Central memory CD8-positive, alpha-beta T cell (primary cell): ENCODE measurements at regions not wholly inside any gene's neighbourhood (a gene's known extent, or its start where the extent isn't known, plus 50 kb on each side); places are given as distances from the start of the nearest gene placed in this dataset.

Experiments
- ATAC-seq: fragments of 150-1000 bp; cut with Tn5 transposase; replicated peaks from 2 replicates; pipeline ENCODE4 v1.10.0; 2022; ENCODE audit warnings: mild to moderate bottlenecking, moderate FRiP score, moderate number of reproducible peaks; ENCODE audit not compliant: poor library complexity, severe bottlenecking; ENCODE audit errors: extremely low read depth
- DNase-seq, 2 donors: peaks; one replicate each; pipeline ENCODE4 v3.0.0; 2021; ENCODE audit warnings: low spot score in 2 of 2
- H3K27ac Mint-ChIP-seq: one replicate; pipeline ENCODE4 v1.8.0; 2022; ENCODE audit warnings: low read depth, mild to moderate bottlenecking, moderate library complexity, mixed read lengths
- H3K27me3 Mint-ChIP-seq: one replicate; pipeline ENCODE4 v1.8.0; 2022; ENCODE audit warnings: mixed read lengths
- H3K36me3 Mint-ChIP-seq: one replicate; pipeline ENCODE4 v1.8.0; 2022; ENCODE audit warnings: mild to moderate bottlenecking, moderate library complexity, mixed read lengths; ENCODE audit not compliant: insufficient read depth
- H3K4me1 Mint-ChIP-seq: one replicate; pipeline ENCODE4 v1.8.0; 2022; ENCODE audit warnings: mixed read lengths
- H3K4me3 Mint-ChIP-seq: one replicate; pipeline ENCODE4 v1.8.0; 2022; ENCODE audit warnings: mild to moderate bottlenecking, moderate library complexity, mixed read lengths
- H3K9me3 Mint-ChIP-seq: one replicate; pipeline ENCODE4 v1.8.0; 2022; ENCODE audit warnings: mixed read lengths

DNA sequence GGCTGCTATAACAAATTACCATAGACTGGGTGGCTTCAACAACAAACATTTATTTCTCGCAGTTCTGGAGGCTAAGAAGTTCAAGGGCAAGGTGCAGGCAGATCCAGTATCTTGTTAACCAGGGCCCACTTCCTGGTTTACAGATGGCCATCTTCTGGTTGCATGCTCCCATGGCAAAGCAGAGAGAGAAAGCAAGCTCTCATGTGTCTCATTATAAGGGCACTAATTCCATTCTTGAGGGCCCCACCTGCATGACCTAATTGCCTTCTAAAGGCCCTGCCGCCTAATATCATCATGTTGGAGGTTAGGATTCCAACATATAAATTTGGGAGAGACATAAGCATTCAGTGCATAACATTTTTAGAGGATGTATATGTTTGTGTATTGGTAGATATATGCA is 280.1 kb upstream of the TMPO start:
- no peaks in the 10 kb centered on the region for H3K36me3 Mint-ChIP-seq
- no peaks in the 10 kb centered on the region for H3K9me3 Mint-ChIP-seq
- peaks cover 19% of the 10 kb centered on the region for H3K27me3 Mint-ChIP-seq
- H3K4me1 Mint-ChIP-seq = no peaks in the 10 kb centered on the region
- no peak for ATAC-seq
- DNase-seq = no peak
- H3K4me3 Mint-ChIP-seq = no peak overlapping the region
- H3K27ac Mint-ChIP-seq = no peak overlapping the region

DNA sequence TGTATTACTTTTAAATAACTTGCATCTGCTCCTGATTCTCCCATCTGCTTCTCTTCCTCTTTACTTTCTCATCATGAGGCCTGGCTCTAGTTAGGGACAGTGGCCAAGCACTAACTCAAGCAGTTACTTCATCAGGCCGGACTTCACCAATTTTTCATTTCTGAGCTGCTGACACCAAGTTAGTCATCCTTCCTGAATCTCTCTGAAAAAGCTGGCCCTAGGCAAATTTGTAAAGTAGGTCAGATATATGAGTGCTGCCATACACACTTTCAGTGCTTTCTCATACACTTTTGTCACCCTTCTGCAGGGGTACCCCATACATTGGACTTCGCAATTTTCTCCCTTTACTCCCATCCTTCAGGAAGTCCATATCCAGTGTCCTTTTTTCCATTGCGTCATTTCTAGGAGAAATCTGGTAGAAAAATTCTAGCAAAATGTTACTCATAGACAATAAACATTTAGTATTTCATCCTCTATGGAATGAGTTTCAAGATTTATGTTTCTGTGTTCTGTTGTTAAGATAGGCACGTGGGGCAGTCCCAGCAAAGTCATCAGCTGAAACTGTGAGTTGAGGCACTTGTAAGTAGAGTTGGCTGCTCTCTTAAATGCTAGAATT is 276.8 kb upstream of the TMPO start:
- Mint-ChIP-seq H3K4me1 (no peaks in the 10 kb centered on the region), H3K9me3 (no peaks in the 10 kb centered on the region), H3K36me3 (no peaks in the 10 kb centered on the region), H3K4me3 (no peak overlapping the region), H3K27ac (no peak overlapping the region), H3K27me3 (peaks cover 19% of the 10 kb centered on the region)
- DNase-seq = no peak
- no peak for ATAC-seq

DNA sequence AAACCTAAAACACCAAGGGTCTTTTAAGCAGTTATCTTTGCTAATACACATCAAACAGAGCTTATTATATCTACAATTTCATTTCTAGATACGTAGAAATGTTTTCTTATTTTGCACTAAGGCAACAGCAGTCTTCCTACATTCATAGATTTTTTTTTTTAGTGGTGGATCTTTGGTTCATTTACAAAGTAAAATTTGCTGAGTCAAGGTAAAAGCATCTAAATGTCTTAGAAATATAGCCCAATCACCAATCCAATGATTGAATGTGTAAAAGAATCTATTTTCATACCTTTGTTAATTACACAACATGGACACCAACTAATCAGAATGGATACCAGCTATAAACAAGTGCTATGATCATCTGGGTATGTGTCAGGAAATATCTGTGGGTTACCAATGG is 272.2 kb upstream of the TMPO start:
- ATAC-seq = no peak
- DNase-seq = no peak
- no peak overlapping the region for H3K27ac Mint-ChIP-seq
- H3K4me3 Mint-ChIP-seq = no peak overlapping the region
- H3K36me3 Mint-ChIP-seq = no peaks in the 10 kb centered on the region
- peaks cover 19% of the 10 kb centered on the region for H3K27me3 Mint-ChIP-seq
- no peaks in the 10 kb centered on the region for H3K9me3 Mint-ChIP-seq
- H3K4me1 Mint-ChIP-seq = no peaks in the 10 kb centered on the region

DNA sequence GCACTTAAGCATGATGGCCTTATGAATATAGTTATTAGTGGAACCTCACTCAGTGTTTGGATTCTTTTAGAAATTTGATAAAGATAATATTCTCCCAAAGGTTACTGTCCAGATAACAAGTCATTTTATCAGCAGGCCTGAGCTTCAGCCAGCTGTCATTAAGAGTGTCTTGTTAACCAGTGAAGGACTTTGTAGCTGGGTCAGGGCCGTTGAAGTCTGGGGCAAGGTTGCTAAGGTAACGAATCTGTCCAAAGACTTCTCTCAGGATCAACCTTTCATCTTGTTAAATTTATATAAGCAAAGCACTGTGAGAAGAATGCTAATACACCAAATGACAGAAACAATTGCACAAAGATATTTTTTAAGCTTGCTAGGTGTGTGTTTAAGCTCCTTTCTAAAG is 271.3 kb upstream of the TMPO start:
- H3K4me3 Mint-ChIP-seq = no peak overlapping the region
- peaks cover 9% of the 10 kb centered on the region for H3K27me3 Mint-ChIP-seq
- ATAC-seq (no peak), DNase-seq (no peak)
- no peak overlapping the region for H3K27ac Mint-ChIP-seq
- H3K9me3 Mint-ChIP-seq = no peaks in the 10 kb centered on the region
- H3K4me1 Mint-ChIP-seq = no peaks in the 10 kb centered on the region
- no peaks in the 10 kb centered on the region for H3K36me3 Mint-ChIP-seq

DNA sequence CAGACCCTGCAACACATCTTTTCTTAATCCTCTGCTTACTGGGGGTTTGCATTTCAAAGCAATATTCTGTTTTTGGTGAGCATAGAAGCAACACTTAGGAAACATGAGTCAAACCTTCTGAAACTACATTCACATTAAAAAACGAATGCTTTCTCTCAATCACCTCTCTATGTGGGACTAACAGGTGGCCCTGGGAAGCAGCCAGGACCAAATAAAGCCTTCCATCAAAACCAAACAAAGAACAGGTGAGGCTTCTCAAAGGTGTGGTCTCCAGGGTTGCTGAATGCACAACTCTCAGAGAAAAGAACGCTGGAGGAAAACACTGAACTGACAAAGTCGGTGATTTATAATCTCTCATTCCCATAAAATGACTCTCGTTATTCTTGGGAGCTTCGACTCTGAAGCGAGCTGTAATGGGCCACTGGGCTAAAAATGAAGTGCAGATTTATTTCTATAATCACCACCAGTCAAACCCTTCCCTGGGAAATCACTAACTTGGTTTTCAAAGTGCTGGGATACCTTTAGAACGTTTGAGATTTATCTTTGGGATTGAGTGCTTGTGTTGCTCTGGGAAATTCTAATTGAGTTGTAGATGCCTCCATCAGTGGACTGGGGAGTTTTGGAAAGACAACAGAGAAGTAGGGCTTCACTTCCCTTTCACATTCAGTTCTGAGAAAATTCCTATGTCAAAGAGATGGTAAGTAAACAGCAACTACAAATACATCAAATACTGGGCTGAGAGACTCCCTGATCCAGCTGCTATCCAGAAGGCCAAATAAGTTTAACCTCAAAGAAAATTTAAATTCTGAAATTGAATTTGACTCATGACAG is 262.0 kb upstream of the TMPO start:
- Mint-ChIP-seq H3K36me3 (no peaks in the 10 kb centered on the region), H3K27me3 (peaks cover 17% of the 10 kb centered on the region), H3K27ac (no peak overlapping the region), H3K9me3 (no peaks in the 10 kb centered on the region), H3K4me3 (no peak overlapping the region), H3K4me1 (no peaks in the 10 kb centered on the region)
- no peak for DNase-seq
- ATAC-seq = no peak

DNA sequence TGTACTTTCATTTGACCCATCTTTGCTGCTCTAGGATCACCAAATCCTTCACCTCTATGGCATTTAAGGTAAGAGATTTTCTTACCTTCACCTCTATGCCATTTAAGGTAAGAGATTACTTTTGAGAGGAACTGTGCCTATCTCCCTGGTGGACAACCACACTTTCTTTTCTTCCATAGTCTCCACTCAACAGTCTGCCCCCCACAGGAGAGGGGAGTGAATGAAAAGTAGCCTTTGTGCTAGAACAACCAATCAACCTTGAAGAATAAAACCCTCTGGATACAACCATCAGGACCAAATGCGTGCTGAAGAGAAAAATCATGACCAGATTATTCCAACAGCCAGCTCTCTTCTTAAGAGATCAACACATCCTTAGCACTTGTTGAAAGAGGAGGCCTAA is 258.6 kb upstream of the TMPO start:
- Mint-ChIP-seq H3K4me1 (no peaks in the 10 kb centered on the region), H3K4me3 (no peak overlapping the region), H3K9me3 (no peaks in the 10 kb centered on the region), H3K36me3 (no peaks in the 10 kb centered on the region), H3K27me3 (peaks cover 36% of the 10 kb centered on the region), H3K27ac (no peak overlapping the region)
- no peak for DNase-seq
- no peak for ATAC-seq

DNA sequence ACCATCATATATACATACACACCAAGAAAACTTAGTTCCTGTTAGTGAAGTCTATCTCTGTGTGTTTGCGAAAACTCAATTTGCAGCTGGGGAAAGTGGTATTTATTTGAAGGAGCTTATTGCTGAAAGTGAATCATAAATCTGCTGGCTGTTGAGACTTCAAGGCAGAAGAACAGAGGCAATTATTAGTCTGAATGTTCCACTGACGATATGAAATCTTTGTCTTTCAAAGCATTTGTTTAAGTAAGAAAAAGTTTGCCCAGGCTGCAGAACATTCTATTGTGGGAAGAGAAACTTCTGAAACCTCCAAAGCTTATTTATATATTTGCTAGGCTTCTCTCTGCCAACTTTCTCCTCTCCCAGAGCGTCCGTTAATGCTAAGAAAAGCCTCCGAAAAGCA is 255.7 kb upstream of the TMPO start:
- peaks cover 63% of the 10 kb centered on the region for H3K27me3 Mint-ChIP-seq
- ATAC-seq = no peak

DNA sequence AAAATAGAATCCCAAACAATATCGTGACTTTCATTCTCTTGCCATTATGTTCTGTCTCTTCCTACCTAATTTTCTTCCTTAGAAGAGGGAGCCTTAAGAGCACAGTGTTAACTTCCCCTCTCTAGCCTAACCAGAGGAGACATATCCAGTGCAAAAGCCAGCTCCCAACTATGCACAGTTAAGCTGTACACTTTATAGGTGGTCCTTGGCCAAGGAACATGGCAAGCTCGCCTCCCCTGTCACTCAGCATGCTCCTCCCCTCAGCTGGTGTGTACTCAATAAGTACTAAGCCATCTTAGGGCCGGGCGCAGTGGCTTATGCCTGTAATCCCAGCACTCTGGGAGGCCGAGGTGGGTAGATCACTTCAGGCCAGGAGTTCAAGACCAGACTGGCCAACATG is 255.1 kb upstream of the TMPO start:
- DNase-seq (no peak), ATAC-seq (no peak)
- Mint-ChIP-seq H3K27ac (no peak overlapping the region), H3K27me3 (peaks cover 67% of the 10 kb centered on the region), H3K36me3 (no peaks in the 10 kb centered on the region), H3K4me1 (no peaks in the 10 kb centered on the region), H3K9me3 (no peaks in the 10 kb centered on the region), H3K4me3 (no peak overlapping the region)

More for the DNA sequence above, 255.7 kb upstream of the TMPO start:
- no peak for DNase-seq
- no peaks in the 10 kb centered on the region for H3K4me1 Mint-ChIP-seq
- H3K9me3 Mint-ChIP-seq = no peaks in the 10 kb centered on the region
- no peaks in the 10 kb centered on the region for H3K36me3 Mint-ChIP-seq
- no peak overlapping the region for H3K4me3 Mint-ChIP-seq
- no peak overlapping the region for H3K27ac Mint-ChIP-seq

DNA sequence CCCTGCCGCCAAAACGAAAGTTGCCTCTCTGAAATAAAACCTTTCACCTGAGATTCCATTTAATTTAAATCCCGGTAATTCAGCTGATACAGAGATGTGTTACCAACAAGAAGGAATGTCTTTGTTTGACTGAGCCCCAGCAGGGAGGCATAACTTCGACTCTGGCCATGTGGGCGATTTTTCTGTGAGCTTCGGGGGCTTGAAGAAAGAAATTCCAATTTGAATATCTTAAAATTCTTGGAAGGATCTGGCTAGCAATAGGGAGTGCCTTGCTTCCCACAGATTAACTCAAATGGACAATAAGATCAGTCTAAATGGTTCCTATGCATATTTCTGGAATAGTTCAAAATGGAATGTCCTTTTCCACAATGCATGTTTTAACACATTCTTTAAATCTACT is 252.5 kb upstream of the TMPO start:
- H3K27me3 Mint-ChIP-seq = peaks cover 75% of the 10 kb centered on the region
- H3K36me3 Mint-ChIP-seq = no peaks in the 10 kb centered on the region
- no peak overlapping the region for H3K27ac Mint-ChIP-seq
- DNase-seq (no peak), ATAC-seq (no peak)
- no peak overlapping the region for H3K4me3 Mint-ChIP-seq
- peaks cover 10% of the 10 kb centered on the region for H3K9me3 Mint-ChIP-seq
- no peaks in the 10 kb centered on the region for H3K4me1 Mint-ChIP-seq

DNA sequence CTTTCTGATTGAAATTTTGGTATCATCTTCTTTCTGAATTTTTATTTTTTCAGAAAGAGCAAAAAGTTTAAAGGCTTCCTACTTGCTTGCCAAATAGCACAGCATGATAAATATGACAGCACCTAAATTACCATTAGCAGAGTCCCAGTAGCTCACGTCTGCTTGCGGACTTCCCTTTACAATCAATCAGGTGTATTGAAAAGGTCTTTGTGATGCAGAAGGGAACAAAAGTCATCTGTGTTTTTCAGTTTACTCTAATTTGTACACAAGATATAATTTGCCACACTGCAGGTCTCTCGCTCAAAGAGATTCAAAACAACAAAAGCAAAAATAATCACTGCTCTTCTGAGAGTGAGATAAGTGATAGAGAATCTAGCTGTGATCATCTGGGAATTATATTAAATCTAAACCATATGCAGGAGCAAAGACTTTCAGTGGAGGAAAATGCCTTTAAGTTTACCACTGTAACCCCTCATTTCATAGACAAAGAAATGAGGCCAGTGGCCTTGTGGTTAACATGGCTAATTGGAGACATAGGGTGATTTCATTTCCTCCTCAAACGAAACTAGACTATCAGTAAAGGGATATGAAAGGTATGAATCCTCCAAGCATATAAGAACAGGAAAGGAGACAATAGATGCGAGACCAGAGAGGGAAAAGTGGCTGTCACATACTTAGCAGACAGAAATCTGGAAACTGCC is 240.8 kb upstream of the TMPO start:
- Mint-ChIP-seq H3K36me3 (peaks cover 1% of the 10 kb centered on the region), H3K27me3 (peaks cover 28% of the 10 kb centered on the region), H3K27ac (no peak overlapping the region), H3K4me3 (no peak overlapping the region), H3K4me1 (no peaks in the 10 kb centered on the region), H3K9me3 (no peaks in the 10 kb centered on the region)
- DNase-seq = no peak
- no peak for ATAC-seq

DNA sequence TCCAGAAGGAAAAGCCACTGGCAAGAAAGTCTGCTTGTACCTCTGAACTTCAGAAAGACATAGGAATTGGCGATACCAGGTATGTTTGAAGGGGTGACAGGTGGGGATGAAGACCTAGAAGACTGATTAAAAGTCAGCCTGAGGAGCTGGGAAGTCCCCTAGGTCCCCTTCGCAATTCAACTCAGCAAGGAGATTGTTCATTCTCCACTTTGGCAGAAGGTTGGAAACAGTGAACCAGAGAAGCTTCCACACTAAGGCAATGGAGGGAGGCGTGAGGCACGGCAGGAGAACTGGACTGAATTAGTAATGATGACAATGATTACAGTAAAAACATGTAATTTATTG is 240.3 kb upstream of the TMPO start:
- peaks cover 23% of the 10 kb centered on the region for H3K27me3 Mint-ChIP-seq
- no peaks in the 10 kb centered on the region for H3K4me1 Mint-ChIP-seq
- H3K36me3 Mint-ChIP-seq = peaks cover 1% of the 10 kb centered on the region
- DNase-seq (no peak), ATAC-seq (no peak)
- no peak overlapping the region for H3K27ac Mint-ChIP-seq
- no peak overlapping the region for H3K4me3 Mint-ChIP-seq
- H3K9me3 Mint-ChIP-seq = no peaks in the 10 kb centered on the region

DNA sequence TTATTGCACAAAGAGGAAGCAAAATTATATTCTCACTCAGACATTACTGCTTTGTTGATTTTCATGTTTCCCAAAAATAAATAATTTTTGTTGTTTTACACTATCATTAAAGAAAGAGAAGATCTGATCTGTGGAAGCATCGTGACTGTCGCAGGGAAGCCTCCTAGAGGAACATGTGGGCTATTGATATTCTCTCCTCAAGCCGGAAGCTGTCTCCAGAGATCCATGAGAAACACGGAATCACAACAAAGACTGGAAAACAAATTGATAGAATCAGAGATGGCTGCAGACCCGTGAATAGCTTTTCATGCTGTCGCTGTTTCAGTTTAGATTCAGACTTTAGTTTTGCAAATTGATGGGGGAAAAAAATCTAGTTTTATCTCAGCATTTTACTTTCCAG is 235.2 kb upstream of the TMPO start:
- H3K27me3 Mint-ChIP-seq = peaks cover 13% of the 10 kb centered on the region
- H3K4me1 Mint-ChIP-seq = no peaks in the 10 kb centered on the region
- no peaks in the 10 kb centered on the region for H3K9me3 Mint-ChIP-seq
- DNase-seq (no peak), ATAC-seq (no peak)
- no peaks in the 10 kb centered on the region for H3K36me3 Mint-ChIP-seq
- H3K27ac Mint-ChIP-seq = no peak overlapping the region
- H3K4me3 Mint-ChIP-seq = no peak overlapping the region

DNA sequence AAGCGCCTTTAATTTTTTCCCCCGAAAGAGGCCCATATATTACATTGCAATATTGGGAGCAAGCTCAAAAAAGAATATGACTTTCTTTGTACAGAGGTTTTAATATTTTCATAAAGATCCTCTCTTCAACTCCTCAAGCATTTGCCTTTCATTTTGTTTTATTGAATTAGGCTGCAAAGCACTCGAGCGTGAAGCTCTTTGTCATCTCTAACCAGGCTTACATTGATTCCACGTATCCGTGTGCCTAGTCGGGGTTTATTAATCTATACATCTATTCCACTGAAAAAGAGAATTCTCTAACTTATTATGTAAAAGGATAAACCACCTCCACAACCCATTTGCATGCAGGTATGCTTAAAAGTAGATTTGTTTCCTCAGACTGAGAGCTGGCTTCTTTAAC is 234.8 kb upstream of the TMPO start:
- Mint-ChIP-seq H3K9me3 (no peaks in the 10 kb centered on the region), H3K4me3 (no peak overlapping the region), H3K4me1 (no peaks in the 10 kb centered on the region), H3K27ac (no peak overlapping the region), H3K27me3 (peaks cover 18% of the 10 kb centered on the region), H3K36me3 (no peaks in the 10 kb centered on the region)
- DNase-seq (no peak), ATAC-seq (no peak)
